ENCODE measurements at regions not wholly inside any gene's neighbourhood (a gene's known extent, or its start where the extent isn't known, plus 50 kb on each side); places are given as distances from the start of the nearest gene placed in this dataset.

- ATAC-seq (replicated peaks) = no peak
- H3K9me3 Mint-ChIP-seq = no peaks in the 10 kb centered on the region
Measured at GRCh38 chr17:15177343-15177742, 87.8 kb downstream of the PMP22 start.

GRCh38 chr17:15175356-15175755 is 89.8 kb downstream of the PMP22 start:
- no peak overlapping the region for H3K4me3 Mint-ChIP-seq
- H3K27me3 Mint-ChIP-seq = peaks cover 15 to 35% of the 10 kb centered on the region in 2 donors
- DNase-seq (no peak), ATAC-seq (replicated peaks) (no peak)
- H3K27ac Mint-ChIP-seq = no peak overlapping the region
- no peaks in the 10 kb centered on the region for H3K4me1 Mint-ChIP-seq
- H3K36me3 Mint-ChIP-seq = no peaks in the 10 kb centered on the region
- H3K9me3 Mint-ChIP-seq = no peaks in the 10 kb centered on the region

More at GRCh38 chr17:15177343-15177742, 87.8 kb downstream of the PMP22 start:
- Mint-ChIP-seq H3K36me3 (no peaks in the 10 kb centered on the region), H3K4me1 (no peaks in the 10 kb centered on the region), H3K27me3 (peaks cover 19 to 24% of the 10 kb centered on the region in 2 donors), H3K27ac (no peak overlapping the region), H3K4me3 (no peak overlapping the region)
- DNase-seq = no peak

DNA sequence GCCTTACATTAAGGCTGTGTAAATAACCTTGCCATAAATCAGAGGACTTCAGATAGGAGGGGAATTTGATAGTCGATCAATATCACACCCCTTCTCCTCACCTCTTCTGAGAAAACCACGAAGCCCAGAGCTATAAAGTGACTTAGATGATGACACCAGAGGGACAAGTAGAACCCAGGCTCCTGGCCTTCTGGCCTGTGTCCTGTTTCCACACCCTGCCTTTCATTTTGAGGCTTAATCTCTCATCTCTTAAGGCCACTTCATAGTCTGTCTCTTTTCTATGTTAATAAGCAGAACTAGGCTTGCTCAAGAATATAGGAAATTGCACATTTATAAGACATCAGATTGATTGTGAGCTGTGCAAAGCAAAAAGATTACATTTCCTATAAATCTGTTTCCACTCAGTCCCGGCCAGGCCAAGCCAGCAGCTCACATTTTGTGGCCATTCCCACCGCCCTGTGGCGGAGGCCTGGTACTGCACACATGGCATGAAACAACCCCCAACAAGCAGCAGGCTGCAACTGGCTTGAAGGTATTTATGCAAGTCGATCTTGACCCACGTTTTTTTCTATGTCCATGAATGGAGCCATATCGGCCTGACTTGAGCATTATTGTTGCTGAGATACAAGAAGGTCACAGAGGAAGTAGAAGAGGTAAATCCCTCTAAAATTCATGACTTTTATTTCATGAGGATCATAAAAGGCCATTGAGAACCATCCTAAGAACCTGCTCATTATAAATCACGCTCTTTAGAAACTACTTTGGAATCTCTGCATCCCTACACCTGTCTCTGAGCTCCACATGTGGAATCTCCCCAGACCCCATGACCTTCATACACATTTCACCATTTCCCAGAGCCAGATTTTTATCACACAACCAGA is 93.7 kb downstream of the PMP22 start:
- Mint-ChIP-seq H3K36me3 (no peaks in the 10 kb centered on the region), H3K27me3 (peaks cover 15 to 28% of the 10 kb centered on the region in 2 donors)
- peak; percentile 34 for DNase-seq

DNA sequence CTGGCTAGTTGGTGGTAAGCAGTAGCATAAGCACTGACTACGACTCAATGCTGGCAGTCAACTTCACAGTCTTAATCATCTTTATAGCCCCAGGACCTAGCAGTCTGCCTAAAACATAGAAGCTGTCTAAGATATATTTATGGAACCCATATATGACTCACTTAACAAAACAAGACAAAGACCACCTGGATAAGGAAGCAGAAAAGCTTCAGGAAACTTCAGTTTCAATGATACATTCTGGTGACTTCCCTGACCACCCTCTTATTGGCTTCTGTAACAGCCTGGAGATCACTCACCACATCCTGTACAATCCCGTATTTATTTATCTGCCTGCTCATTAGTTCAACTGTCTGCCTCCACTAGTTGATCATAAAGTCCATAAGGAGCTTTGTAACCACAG is 95.5 kb downstream of the PMP22 start:
- Mint-ChIP-seq H3K36me3 (no peaks in the 10 kb centered on the region), H3K4me1 (no peaks in the 10 kb centered on the region), H3K27ac (no peak overlapping the region), H3K4me3 (no peak overlapping the region), H3K9me3 (no peaks in the 10 kb centered on the region), H3K27me3 (peaks cover 15 to 22% of the 10 kb centered on the region in 2 donors)
- ATAC-seq (replicated peaks) (no peak), DNase-seq (no peak)

More for the DNA sequence above, 93.7 kb downstream of the PMP22 start:
- ATAC-seq (replicated peaks) = peak; percentile 76 to 77
- Mint-ChIP-seq H3K4me3 (no peak overlapping the region), H3K4me1 (no peaks in the 10 kb centered on the region), H3K27ac (no peak overlapping the region), H3K9me3 (no peaks in the 10 kb centered on the region)

- Mint-ChIP-seq H3K4me1 (no peaks in the 10 kb centered on the region), H3K36me3 (no peaks in the 10 kb centered on the region), H3K9me3 (no peaks in the 10 kb centered on the region), H3K4me3 (no peak overlapping the region), H3K27ac (no peak overlapping the region), H3K27me3 (peaks cover 11 to 19% of the 10 kb centered on the region in 2 donors)
- no peak for ATAC-seq (replicated peaks)
- no peak for DNase-seq
Measured at GRCh38 chr17:15168379-15168778, 96.7 kb downstream of the PMP22 start.

DNA sequence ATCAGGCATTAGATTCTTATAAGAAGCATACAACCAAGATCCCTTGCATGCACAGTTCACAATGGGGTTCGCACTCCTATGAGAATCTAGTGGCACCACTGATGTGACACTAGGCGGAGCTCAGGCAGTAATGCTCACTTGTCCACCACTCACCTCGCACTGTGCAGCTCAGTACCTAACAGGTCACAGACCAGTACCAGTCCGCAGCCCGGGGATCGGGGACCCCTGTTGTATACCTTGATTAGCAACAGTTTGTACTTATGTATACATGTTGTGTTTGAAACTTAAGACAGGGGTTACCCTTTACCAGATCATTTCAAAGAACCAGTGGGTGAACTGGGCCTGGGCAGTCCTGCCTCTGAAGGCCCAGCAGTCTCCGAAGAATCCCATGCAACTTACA is 103.7 kb downstream of the PMP22 start:
- Mint-ChIP-seq H3K36me3 (no peaks in the 10 kb centered on the region), H3K27me3 (peaks cover 9 to 14% of the 10 kb centered on the region in 2 donors), H3K4me1 (no peaks in the 10 kb centered on the region), H3K4me3 (no peak overlapping the region), H3K27ac (no peak overlapping the region), H3K9me3 (peaks cover 0 to 3% of the 10 kb centered on the region in 2 donors)
- DNase-seq (no peak), ATAC-seq (replicated peaks) (no peak)

DNA sequence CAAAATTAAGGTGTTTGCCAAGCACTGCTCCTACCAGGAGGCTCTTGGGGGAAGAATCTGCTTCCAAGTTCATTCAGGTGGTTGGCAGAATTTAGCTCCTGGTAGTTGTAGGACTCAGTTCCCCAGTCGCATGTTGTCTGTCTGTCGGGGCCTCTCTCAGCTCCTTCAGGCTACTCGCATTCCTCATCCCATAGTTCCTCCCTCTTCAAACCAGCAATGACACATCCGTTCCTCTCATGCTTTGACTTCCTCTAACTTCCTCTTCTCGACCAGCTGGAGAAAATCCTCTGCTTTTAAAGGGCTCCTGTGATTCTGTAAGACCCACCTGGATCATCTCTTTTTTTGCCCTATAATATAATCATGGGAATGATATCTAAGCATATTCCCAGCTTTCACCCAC is 108.1 kb downstream of the PMP22 start:
- DNase-seq (no peak), ATAC-seq (replicated peaks) (no peak)
- Mint-ChIP-seq H3K27me3 (peaks cover 15 to 24% of the 10 kb centered on the region in 2 donors), H3K36me3 (no peaks in the 10 kb centered on the region), H3K27ac (no peak overlapping the region), H3K4me1 (no peaks in the 10 kb centered on the region), H3K9me3 (peaks cover 0 to under 1% of the 10 kb centered on the region in 2 donors), H3K4me3 (no peak overlapping the region)

- ATAC-seq (replicated peaks) (no peak), DNase-seq (no peak)
- H3K9me3 Mint-ChIP-seq = no peaks in the 10 kb centered on the region
- H3K4me1 Mint-ChIP-seq = no peaks in the 10 kb centered on the region
- no peak overlapping the region for H3K4me3 Mint-ChIP-seq
- H3K36me3 Mint-ChIP-seq = no peaks in the 10 kb centered on the region
- H3K27me3 Mint-ChIP-seq = peaks cover 15 to 24% of the 10 kb centered on the region in 2 donors
- H3K27ac Mint-ChIP-seq = no peak overlapping the region
Measured at GRCh38 chr17:15154618-15155017, 110.5 kb downstream of the PMP22 start.

DNA sequence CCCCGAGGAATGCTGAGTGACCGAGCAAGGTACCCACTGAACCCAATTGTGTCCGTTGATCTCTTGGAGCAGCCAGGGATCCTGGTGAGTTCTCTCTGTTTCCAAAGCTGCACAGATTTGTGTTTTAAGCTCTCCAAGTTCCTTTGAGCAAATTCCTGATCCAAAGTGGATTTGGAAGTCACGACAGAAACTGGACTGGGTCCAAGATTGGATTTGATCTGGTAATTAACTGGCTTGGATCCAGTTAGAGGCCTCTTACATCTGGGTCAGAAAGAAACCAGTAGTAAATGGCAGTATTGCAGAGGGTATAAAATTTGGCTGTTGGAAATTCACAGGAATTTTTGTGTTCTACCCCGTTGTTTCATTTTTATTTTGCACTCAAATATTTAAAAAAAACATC is 119.5 kb downstream of the PMP22 start:
- Mint-ChIP-seq H3K4me1 (no peaks in the 10 kb centered on the region), H3K9me3 (peaks cover 0 to 2% of the 10 kb centered on the region in 2 donors), H3K4me3 (no peak overlapping the region), H3K27me3 (peaks cover 0 to 1% of the 10 kb centered on the region in 2 donors), H3K27ac (no peak overlapping the region), H3K36me3 (no peaks in the 10 kb centered on the region)
- no peak for ATAC-seq (replicated peaks)
- no peak for DNase-seq

DNA sequence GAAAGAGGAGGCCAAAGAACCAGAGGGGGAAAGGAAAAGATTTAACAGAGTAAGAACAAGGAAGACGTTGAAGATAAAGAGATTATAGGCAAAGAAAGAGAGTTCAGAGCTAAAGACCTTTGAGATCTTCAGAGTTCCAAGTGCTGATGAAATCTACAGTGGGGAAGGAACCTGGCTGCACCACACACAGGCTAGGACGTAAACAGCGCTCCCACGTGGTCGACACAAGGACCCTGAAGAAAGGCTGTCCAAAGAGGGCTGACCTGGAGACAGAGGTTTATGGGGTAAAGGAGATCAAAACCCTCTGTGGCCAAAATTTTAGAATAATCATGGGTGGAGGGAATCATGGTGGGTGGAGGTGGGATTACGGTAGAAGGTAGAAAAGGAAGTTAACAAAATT is 121.6 kb downstream of the PMP22 start:
- H3K9me3 Mint-ChIP-seq = peaks cover 0 to 2% of the 10 kb centered on the region in 2 donors
- no peak overlapping the region for H3K27ac Mint-ChIP-seq
- peaks cover 0 to 5% of the 10 kb centered on the region in 2 donors for H3K27me3 Mint-ChIP-seq
- H3K4me3 Mint-ChIP-seq = no peak overlapping the region
- ATAC-seq (replicated peaks) = no peak
- H3K4me1 Mint-ChIP-seq = no peaks in the 10 kb centered on the region
- no peaks in the 10 kb centered on the region for H3K36me3 Mint-ChIP-seq
- no peak for DNase-seq

DNA sequence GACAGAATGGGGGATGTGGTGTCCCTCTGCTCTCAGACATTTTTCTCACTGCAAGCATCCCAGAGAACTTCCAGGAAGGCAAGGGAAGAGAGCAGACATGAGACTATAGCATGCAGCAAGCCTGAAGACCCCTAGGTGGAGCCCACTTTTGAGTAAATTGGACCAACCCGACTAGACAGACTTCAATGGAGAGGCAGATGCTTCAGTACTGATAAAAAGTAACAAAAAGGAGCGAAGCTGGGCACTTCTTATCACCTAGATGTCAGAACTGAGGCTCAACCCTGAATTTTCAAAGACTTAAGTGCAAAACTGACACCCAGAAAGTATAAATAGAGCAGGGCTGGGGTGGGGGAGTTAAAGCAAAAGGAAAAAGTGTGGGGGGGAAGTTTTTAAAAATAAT is 130.8 kb downstream of the PMP22 start:
- H3K4me3 Mint-ChIP-seq = no peak overlapping the region
- no peak for DNase-seq

GRCh38 chr17:15133826-15134225 is 131.3 kb downstream of the PMP22 start:
- Mint-ChIP-seq H3K27ac (no peak overlapping the region), H3K4me1 (peaks cover 2 to 18% of the 10 kb centered on the region in 2 donors), H3K27me3 (no peaks in the 10 kb centered on the region), H3K9me3 (peaks cover 5 to 6% of the 10 kb centered on the region in 2 donors), H3K4me3 (no peak overlapping the region), H3K36me3 (no peaks in the 10 kb centered on the region)
- ATAC-seq (replicated peaks) (no peak), DNase-seq (no peak)

More for the DNA sequence above, 130.8 kb downstream of the PMP22 start:
- no peaks in the 10 kb centered on the region for H3K36me3 Mint-ChIP-seq
- peaks cover 5 to 6% of the 10 kb centered on the region in 2 donors for H3K9me3 Mint-ChIP-seq
- no peak for ATAC-seq (replicated peaks)
- peaks cover 2 to 18% of the 10 kb centered on the region in 2 donors for H3K4me1 Mint-ChIP-seq
- H3K27me3 Mint-ChIP-seq = no peaks in the 10 kb centered on the region
- H3K27ac Mint-ChIP-seq = no peak overlapping the region

- H3K9me3 Mint-ChIP-seq = peaks cover 5 to 6% of the 10 kb centered on the region in 2 donors
Measured at GRCh38 chr17:15133143-15133542, 132.0 kb downstream of the PMP22 start.

DNA sequence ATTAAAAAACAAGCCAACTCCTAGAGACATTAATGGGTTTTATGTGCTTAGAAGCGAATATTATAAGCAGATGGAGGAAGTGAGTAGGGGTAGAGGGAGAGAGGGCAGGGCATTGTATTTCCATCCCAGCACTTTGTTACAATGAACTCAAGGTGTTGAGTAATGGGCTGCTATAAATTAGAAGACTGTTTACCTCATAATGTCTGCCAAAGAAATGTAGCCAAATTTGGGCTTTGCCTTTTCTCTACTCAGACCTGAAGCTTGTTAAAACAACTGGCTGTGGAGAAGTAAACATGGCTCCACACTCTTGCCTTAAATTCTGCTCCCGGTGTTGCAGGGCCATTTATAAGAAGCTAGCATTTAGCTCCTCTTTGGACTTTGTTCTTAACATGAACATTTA is 134.7 kb downstream of the PMP22 start:
- DNase-seq (no peak), ATAC-seq (replicated peaks) (no peak)
- Mint-ChIP-seq H3K4me3 (no peak overlapping the region), H3K27me3 (no peaks in the 10 kb centered on the region), H3K27ac (no peak overlapping the region), H3K9me3 (peaks cover 6% of the 10 kb centered on the region in 2 donors), H3K4me1 (peaks cover under 1 to 16% of the 10 kb centered on the region in 2 donors), H3K36me3 (no peaks in the 10 kb centered on the region)

More at GRCh38 chr17:15133143-15133542, 132.0 kb downstream of the PMP22 start:
- Mint-ChIP-seq H3K27me3 (no peaks in the 10 kb centered on the region), H3K27ac (no peak overlapping the region), H3K4me1 (peaks cover 2 to 18% of the 10 kb centered on the region in 2 donors), H3K4me3 (no peak overlapping the region), H3K36me3 (no peaks in the 10 kb centered on the region)
- ATAC-seq (replicated peaks) = no peak
- DNase-seq = no peak

- Mint-ChIP-seq H3K9me3 (peaks cover 6% of the 10 kb centered on the region in 2 donors), H3K27me3 (no peaks in the 10 kb centered on the region), H3K4me1 (peaks cover 0 to 12% of the 10 kb centered on the region in 2 donors), H3K4me3 (no peak overlapping the region), H3K36me3 (no peaks in the 10 kb centered on the region), H3K27ac (no peak overlapping the region)
- no peak for ATAC-seq (replicated peaks)
- DNase-seq = no peak
Measured at GRCh38 chr17:15129986-15130385, 135.1 kb downstream of the PMP22 start.
